GM12878 (cell line): ENCODE measurements at regions not wholly inside any gene's neighbourhood (a gene's known extent, or its start where the extent isn't known, plus 50 kb on each side); places are given as distances from the start of the nearest gene placed in this dataset.

Experiments used
- ASH2L ChIP-seq: fragments of 300-600, 200-600 bp; sonication (generic); IDR thresholded peaks from 2 replicates; pipeline ENCODE4 v1.6.1; 2017; ENCODE audit warnings: low read depth, mild to moderate bottlenecking, borderline replicate concordance
- BACH1 ChIP-seq: fragments of 450-650 bp; IDR thresholded peaks from 2 replicates; pipeline ENCODE4 v1.6.1; 2017; ENCODE audit warnings: mild to moderate bottlenecking, borderline replicate concordance
- BHLHE40 ChIP-seq, 2 experiments: fragments of 450-650 bp in 1 of 2; IDR thresholded peaks; 2 replicates each; pipeline ENCODE4 v1.6.1; 2011 to 2017; ENCODE audit warnings: low read depth in 2 of 2, borderline replicate concordance in 1 of 2, improper control_type of control experiment in 1 of 2, low read length in 1 of 2, mild to moderate bottlenecking in 1 of 2
- E2F4 ChIP-seq: IDR thresholded peaks from 2 replicates; pipeline ENCODE4 v1.6.1; 2012; ENCODE audit warnings: low read depth, low read length, improper control_type of control experiment
- EED ChIP-seq: sonication (generic); IDR thresholded peaks from 2 replicates; pipeline ENCODE4 v1.6.1; 2016; ENCODE audit warnings: antibody characterized with exemption, low read depth
- JUND ChIP-seq: IDR thresholded peaks from 2 replicates; pipeline ENCODE4 v1.6.1; 2012; ENCODE audit warnings: low read depth, mild to moderate bottlenecking, low read length, improper control_type of control experiment, moderate library complexity
- NBN ChIP-seq: fragments of 450-650 bp; IDR thresholded peaks from 2 replicates; pipeline ENCODE4 v1.6.1; 2016
- NRF1 ChIP-seq: conservative IDR thresholded peaks from 2 replicates; pipeline ENCODE4 v1.6.1; 2011; ENCODE audit warnings: mild to moderate bottlenecking, low read depth, low read length, improper control_type of control experiment
- PBX3 ChIP-seq: IDR thresholded peaks from 2 replicates; pipeline ENCODE4 v1.6.1; 2011; ENCODE audit warnings: mild to moderate bottlenecking, low read depth, low read length, moderate library complexity; ENCODE audit not compliant: insufficient replicate concordance
- RAD51 ChIP-seq: fragments of 450-650 bp; IDR thresholded peaks from 2 replicates; pipeline ENCODE4 v1.6.1; 2016; ENCODE audit warnings: moderate library complexity, mild to moderate bottlenecking, inconsistent platforms
- RCOR1 ChIP-seq: conservative IDR thresholded peaks from 2 replicates; pipeline ENCODE4 v1.6.1; 2012; ENCODE audit warnings: low read depth, low read length, improper control_type of control experiment
- REST ChIP-seq: IDR thresholded peaks from 2 replicates; pipeline ENCODE4 v1.6.1; 2012; ENCODE audit warnings: mild to moderate bottlenecking, low read depth, low read length
- SIX5 ChIP-seq: IDR thresholded peaks from 2 replicates; pipeline ENCODE4 v1.6.1; 2011; ENCODE audit warnings: mild to moderate bottlenecking, low read depth, low read length, moderate library complexity; ENCODE audit not compliant: severe bottlenecking
- SKIL ChIP-seq: fragments of 450-650 bp; IDR thresholded peaks from 2 replicates; pipeline ENCODE4 v1.6.1; 2017; ENCODE audit warnings: mild to moderate bottlenecking, low read depth, inconsistent platforms; ENCODE audit not compliant: poor library complexity, severe bottlenecking
- SMARCA5 ChIP-seq: fragments of 450-650 bp; IDR thresholded peaks from 2 replicates; pipeline ENCODE4 v1.6.1; 2017; ENCODE audit warnings: mild to moderate bottlenecking
- SP1 ChIP-seq: IDR thresholded peaks from one replicate; pipeline ENCODE4 v1.6.1; 2011; ENCODE audit warnings: low read depth, low read length
- SRF ChIP-seq, 2 experiments: IDR thresholded peaks; 2 replicates each; pipeline ENCODE4 v1.6.1; 2011; ENCODE audit warnings: low read depth in 2 of 2, low read length in 2 of 2, mild to moderate bottlenecking in 1 of 2, moderate library complexity in 1 of 2
- SUPT20H ChIP-seq: IDR thresholded peaks from 2 replicates; pipeline ENCODE4 v1.6.1; 2011; ENCODE audit warnings: low read depth, mild to moderate bottlenecking, low read length, moderate library complexity, borderline replicate concordance; ENCODE audit not compliant: control insufficient read depth
- WRNIP1 ChIP-seq: IDR thresholded peaks from 2 replicates; pipeline ENCODE4 v1.6.1; 2011; ENCODE audit warnings: low read depth, low read length, improper control_type of control experiment, borderline replicate concordance

GRCh38 chr3:177359593-177360357, 162.5 kb upstream of the TBL1XR1 start (continued):
- TF ChIP-seq SKIL (peak; percentile 80), REST (no peak), JUND (peak; percentile 54; the same call in 1 of the 2 replicates), NBN (0 out of 2 replicates have a peak, but pooled peaks have one; percentile 42), EED (peak; percentile 96), SRF (IDR thresholded peaks at IDR 0.05; ENCODE audit: low read depth in 2 of 2, low read length in 2 of 2) (peak in 1 of 2 experiments; percentile 76; a peak in 2 of 4 replicates), BACH1 (no peak; the same call in 1 of the 2 replicates), WRNIP1 (no peak), ASH2L (0 out of 2 replicates have a peak, but pooled peaks have one; percentile 54), RAD51 (no peak), SMARCA5 (no peak), SUPT20H (no peak), SIX5 (no peak), E2F4 (no peak), SP1 (peak; percentile 90), RCOR1 (0 out of 2 replicates have a peak, but pooled peaks have one; percentile 30), BHLHE40 (IDR thresholded peaks at IDR 0.05; ENCODE audit: borderline replicate concordance in 1 of 2, low read depth in 2 of 2, low read length in 1 of 2) (peak; percentile 64 to 70; a peak in 3 of 4 replicates), NRF1 (no peak), PBX3 (peak; percentile 58)
